DOHH2 (cell line): ENCODE measurements at regions not wholly inside any gene's neighbourhood (a gene's known extent, or its start where the extent isn't known, plus 50 kb on each side); places are given as distances from the start of the nearest gene placed in this dataset.
"Not testable (repeated sequence)": the region's sequence is repeated elsewhere in the genome, so short reads cannot be mapped to it uniquely, and the experiment has no call there.

Source experiments
- H3F3A ChIP-seq: fragments of 200-600 bp; sonication (generic), shearing (Covaris generic); 2 replicates; pipeline ENCODE4 v1.6.0; 2016; ENCODE audit warnings: antibody characterized with exemption, mild to moderate bottlenecking; ENCODE audit not compliant: control insufficient read depth, insufficient read depth
- H3K27ac ChIP-seq: fragments of 200-600 bp; sonication (generic); 2 replicates; pipeline ENCODE4 v1.5.1; 2014; ENCODE audit warnings: low read depth, mild to moderate bottlenecking, low read length, moderate library complexity
- H3K27me3 ChIP-seq: fragments of 200-600 bp; sonication (generic); 2 replicates; pipeline ENCODE4 v1.6.1; 2014; ENCODE audit warnings: mild to moderate bottlenecking, low read length, mixed read lengths; ENCODE audit not compliant: control insufficient read depth
- H3K36me3 ChIP-seq: fragments of 200-600 bp; sonication (generic); 2 replicates; pipeline ENCODE4 v1.6.1; 2014; ENCODE audit warnings: mild to moderate bottlenecking, low read length, moderate library complexity, mixed read lengths; ENCODE audit not compliant: control insufficient read depth
- H3K4me1 ChIP-seq: fragments of 200-600 bp; sonication (generic); 2 replicates; pipeline ENCODE4 v1.6.1; 2014; ENCODE audit warnings: mild to moderate bottlenecking, low read length, mixed read lengths; ENCODE audit not compliant: control insufficient read depth
- H3K4me2 ChIP-seq: fragments of 200-600 bp; sonication (generic); 2 replicates; pipeline ENCODE4 v1.6.0; 2014; ENCODE audit warnings: mild to moderate bottlenecking, low read length, moderate library complexity
- H3K4me3 ChIP-seq: fragments of 200-600 bp; sonication (generic); 2 replicates; pipeline ENCODE4 v1.5.1; 2014; ENCODE audit warnings: mild to moderate bottlenecking, low read length, mixed read lengths
- H3K79me2 ChIP-seq: fragments of 200-600 bp; sonication (generic); 2 replicates; pipeline ENCODE4 v1.6.1; 2014; ENCODE audit warnings: mild to moderate bottlenecking, low read length, mixed read lengths; ENCODE audit not compliant: control insufficient read depth
- H3K9me2 ChIP-seq: fragments of 200-600 bp; sonication (generic); replicated peaks from 2 replicates; pipeline ENCODE4 v1.6.1; 2014; ENCODE audit warnings: mild to moderate bottlenecking, low read length, mixed read lengths; ENCODE audit not compliant: control insufficient read depth
- H3K9me3 ChIP-seq: fragments of 200-600 bp; sonication (generic); 2 replicates; pipeline ENCODE4 v1.6.1; 2014; ENCODE audit warnings: antibody characterized with exemption, low read length, mixed read lengths; ENCODE audit not compliant: control insufficient read depth, insufficient read depth
- H4K20me1 ChIP-seq: fragments of 200-600 bp; sonication (generic); 2 replicates; pipeline ENCODE4 v1.6.0; 2014; ENCODE audit warnings: low read depth, mild to moderate bottlenecking, antibody characterized with exemption, low read length, moderate library complexity; ENCODE audit not compliant: control insufficient read depth, insufficient read depth
- EZH2phosphoT487 ChIP-seq: fragments of 200-600 bp; sonication (generic); IDR thresholded peaks from 2 replicates; pipeline ENCODE4 v1.6.1; 2017; ENCODE audit warnings: borderline replicate concordance, mild to moderate bottlenecking, antibody characterized with exemption, low read length, moderate library complexity, mixed read lengths
- TF ChIP-seq, protein P1 (sequence below): fragments of 200-600 bp; sonication (generic); IDR thresholded peaks from one replicate; pipeline ENCODE4 v1.5.1; 2014; ENCODE audit warnings: antibody characterized with exemption, mild to moderate bottlenecking, low read depth, low read length; ENCODE audit not compliant: poor library complexity, severe bottlenecking

DNA sequence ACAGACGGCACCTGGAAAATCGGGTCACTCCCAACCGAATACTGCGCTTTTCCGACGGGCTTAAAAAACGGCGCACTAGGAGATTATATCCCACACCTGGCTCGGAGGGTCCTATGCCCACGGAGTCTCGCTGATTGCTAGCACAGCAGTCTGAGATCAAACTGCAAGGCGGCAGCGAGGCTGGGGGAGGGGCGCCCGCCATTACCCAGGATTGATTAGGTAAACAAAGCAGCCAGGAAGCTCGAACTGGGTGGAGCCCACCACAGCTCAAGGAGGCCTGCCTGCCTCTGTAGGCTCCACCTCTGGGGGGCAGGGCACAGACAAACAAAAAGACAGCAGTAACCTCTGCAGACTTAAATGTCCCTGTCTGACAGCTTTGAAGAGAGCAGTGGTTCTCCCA, 64.5 kb downstream of the SLC30A10 start:
- not testable (repeated sequence) for H3K36me3 ChIP-seq, H4K20me1 ChIP-seq, H3K27me3 ChIP-seq, H3K4me3 ChIP-seq, H3K9me2 ChIP-seq, H3F3A ChIP-seq, H3K79me2 ChIP-seq, H3K27ac ChIP-seq, H3K9me3 ChIP-seq, H3K4me1 ChIP-seq, H3K4me2 ChIP-seq

DNA sequence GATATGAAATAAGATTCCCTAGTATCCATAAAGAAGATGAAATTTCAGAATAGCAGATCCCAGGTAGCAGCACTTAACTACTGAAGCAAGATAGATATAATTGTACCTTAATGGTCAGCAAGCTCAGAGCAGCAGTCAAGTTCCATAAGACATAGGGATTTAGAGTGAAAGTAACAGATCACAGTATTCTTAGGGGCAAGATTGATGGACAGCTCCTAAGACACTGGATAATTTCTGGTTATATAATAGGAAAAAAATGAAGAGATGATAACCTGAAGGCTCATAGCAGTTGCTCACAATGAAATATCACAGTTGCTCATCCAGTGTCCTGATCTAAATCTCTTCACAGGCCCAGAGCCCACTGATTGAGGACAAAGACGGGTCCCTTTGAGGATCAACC, 66.0 kb downstream of the SLC30A10 start:
- Histone ChIP-seq H3K9me2 (no peaks in the 10 kb centered on the region), H3K9me3 (no peaks in the 10 kb centered on the region), H3K4me1 (no peaks in the 10 kb centered on the region), H3F3A (no peaks in the 10 kb centered on the region), H3K4me3 (no peak overlapping the region), H3K36me3 (no peaks in the 10 kb centered on the region), H3K4me2 (no peak overlapping the region), H4K20me1 (no peaks in the 10 kb centered on the region), H3K27me3 (no peaks in the 10 kb centered on the region), H3K27ac (no peak overlapping the region), H3K79me2 (no peaks in the 10 kb centered on the region)
- TF ChIP-seq EZH2phosphoT487 = no peak
- TF ChIP-seq, protein P1, sequence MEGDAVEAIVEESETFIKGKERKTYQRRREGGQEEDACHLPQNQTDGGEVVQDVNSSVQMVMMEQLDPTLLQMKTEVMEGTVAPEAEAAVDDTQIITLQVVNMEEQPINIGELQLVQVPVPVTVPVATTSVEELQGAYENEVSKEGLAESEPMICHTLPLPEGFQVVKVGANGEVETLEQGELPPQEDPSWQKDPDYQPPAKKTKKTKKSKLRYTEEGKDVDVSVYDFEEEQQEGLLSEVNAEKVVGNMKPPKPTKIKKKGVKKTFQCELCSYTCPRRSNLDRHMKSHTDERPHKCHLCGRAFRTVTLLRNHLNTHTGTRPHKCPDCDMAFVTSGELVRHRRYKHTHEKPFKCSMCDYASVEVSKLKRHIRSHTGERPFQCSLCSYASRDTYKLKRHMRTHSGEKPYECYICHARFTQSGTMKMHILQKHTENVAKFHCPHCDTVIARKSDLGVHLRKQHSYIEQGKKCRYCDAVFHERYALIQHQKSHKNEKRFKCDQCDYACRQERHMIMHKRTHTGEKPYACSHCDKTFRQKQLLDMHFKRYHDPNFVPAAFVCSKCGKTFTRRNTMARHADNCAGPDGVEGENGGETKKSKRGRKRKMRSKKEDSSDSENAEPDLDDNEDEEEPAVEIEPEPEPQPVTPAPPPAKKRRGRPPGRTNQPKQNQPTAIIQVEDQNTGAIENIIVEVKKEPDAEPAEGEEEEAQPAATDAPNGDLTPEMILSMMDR = no peak

DNA sequence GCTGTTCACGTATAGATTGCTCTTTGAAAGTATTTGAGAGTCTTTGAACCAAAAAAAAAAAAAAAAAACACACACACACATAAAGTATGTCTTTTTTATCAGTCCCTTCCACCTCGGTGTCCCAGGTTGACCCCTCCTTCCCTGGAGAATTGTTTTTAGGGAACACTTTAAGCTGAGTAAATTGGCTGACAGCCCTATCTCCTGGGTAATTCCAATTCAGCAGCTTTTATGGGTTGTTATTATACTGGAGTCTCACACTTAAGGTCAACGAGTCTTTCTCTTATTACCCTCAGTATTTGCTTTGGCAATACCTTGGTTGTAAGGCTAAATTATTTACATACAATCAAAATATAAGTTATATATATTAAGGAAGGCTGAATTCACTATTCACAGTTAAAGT, 69.4 kb downstream of the SLC30A10 start:
- Histone ChIP-seq H3F3A (no peaks in the 10 kb centered on the region), H3K4me2 (no peak overlapping the region), H3K4me3 (no peak overlapping the region), H3K9me3 (no peaks in the 10 kb centered on the region), H3K79me2 (no peaks in the 10 kb centered on the region), H3K36me3 (no peaks in the 10 kb centered on the region), H4K20me1 (no peaks in the 10 kb centered on the region), H3K27ac (no peak overlapping the region), H3K27me3 (no peaks in the 10 kb centered on the region), H3K9me2 (no peaks in the 10 kb centered on the region), H3K4me1 (no peaks in the 10 kb centered on the region)
- TF ChIP-seq EZH2phosphoT487 = no peak
- TF ChIP-seq, protein P1 = no peak

DNA sequence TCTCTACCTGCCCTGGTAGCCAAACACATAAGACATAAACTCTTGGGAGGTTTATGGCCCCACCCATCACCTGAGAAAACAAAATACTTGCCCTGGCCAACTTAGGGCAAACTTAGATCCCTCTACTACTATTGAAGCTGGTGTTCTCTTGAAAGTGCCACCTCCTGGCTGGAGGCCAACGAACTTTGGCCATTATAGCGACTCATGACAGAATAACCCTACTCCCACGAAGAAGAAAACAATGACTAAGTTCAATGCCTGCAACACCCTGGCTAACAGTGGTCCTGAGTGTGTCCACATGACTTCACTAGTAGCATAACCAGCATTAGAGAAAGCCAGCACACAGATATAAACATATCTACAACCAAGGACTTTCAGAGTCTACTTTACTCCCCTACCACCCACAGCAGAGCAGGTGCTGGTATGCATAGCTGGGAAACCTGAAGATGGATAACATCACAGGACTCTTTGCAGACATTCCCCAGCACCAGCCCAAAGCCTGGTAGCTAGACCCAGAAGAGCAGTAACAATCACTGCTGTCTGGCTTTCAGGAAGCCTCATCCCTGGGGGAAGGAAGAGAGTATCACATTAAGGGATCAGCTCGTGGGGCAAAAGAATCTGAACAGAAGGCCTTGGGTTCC, 81.0 kb downstream of the SLC30A10 start:
- TF ChIP-seq EZH2phosphoT487 = no peak
- TF ChIP-seq, protein P1 = no peak
- Histone ChIP-seq H4K20me1 (no peaks in the 10 kb centered on the region), H3K9me2 (no peaks in the 10 kb centered on the region), H3K4me2 (no peak overlapping the region), H3K27me3 (no peaks in the 10 kb centered on the region), H3K79me2 (no peaks in the 10 kb centered on the region), H3K4me3 (no peak overlapping the region), H3K9me3 (no peaks in the 10 kb centered on the region), H3F3A (no peaks in the 10 kb centered on the region), H3K4me1 (no peaks in the 10 kb centered on the region), H3K27ac (no peak overlapping the region), H3K36me3 (no peaks in the 10 kb centered on the region)

DNA sequence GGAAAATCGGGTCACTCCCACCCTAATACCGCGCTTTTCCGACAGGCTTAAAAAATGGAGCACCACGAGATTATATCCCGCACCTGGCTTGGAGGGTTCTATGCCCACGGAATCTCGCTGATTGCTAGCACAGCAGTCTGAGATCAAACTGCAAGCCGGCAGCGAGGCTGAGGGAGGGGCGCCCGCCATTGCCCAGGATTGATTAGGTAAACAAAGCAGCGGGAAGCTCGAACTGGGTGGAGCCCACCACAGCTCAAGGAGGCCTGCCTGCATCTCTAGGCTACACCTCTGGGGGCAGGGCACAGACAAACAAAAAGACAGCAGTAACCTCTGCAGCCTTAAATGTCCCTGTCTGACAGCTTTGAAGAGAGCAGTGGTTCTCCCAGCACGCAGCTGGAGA, 88.8 kb downstream of the SLC30A10 start:
- not testable (repeated sequence) for H3K9me2 ChIP-seq, H3K27me3 ChIP-seq, H4K20me1 ChIP-seq, H3K4me1 ChIP-seq, H3K79me2 ChIP-seq, H3F3A ChIP-seq, H3K27ac ChIP-seq, H3K9me3 ChIP-seq, H3K4me2 ChIP-seq, H3K4me3 ChIP-seq, H3K36me3 ChIP-seq
